B cell (primary cell): ENCODE measurements at regions not wholly inside any gene's neighbourhood (a gene's known extent, or its start where the extent isn't known, plus 50 kb on each side); places are given as distances from the start of the nearest gene placed in this dataset.

Source experiments
- ATAC-seq: fragments of 200-7000 bp; cut with Tn5 transposase; one replicate; pipeline ENCODE4 v1.10.0; 2021; ENCODE audit warnings: low read depth, mild to moderate bottlenecking, moderate number of reproducible peaks, moderate library complexity
- CTCF ChIA-PET: fragments of 350-600 bp; sonication (Branson Sonifier 250); formaldehyde crosslinking; loops from one replicate; lab custom pipeline; 2021; ENCODE audit warnings: antibody characterized with exemption, inconsistent platforms; lab: Charles Lee
- POLR2A ChIA-PET: fragments of 350-600 bp; sonication (Branson Sonifier 250); formaldehyde crosslinking; loops from one replicate; lab custom pipeline; 2021; ENCODE audit warnings: antibody characterized with exemption; lab: Charles Lee
- DNase-seq: peaks from one replicate; pipeline ENCODE4 v3.0.0; 2013
- H2AFZ ChIP-seq: 2 replicates; pipeline ENCODE4 v1.6.1; 2012; ENCODE audit warnings: mild to moderate bottlenecking, low read depth, low read length; ENCODE audit not compliant: insufficient read depth, poor library complexity, severe bottlenecking
- H3K27ac ChIP-seq, 2 donors: 1 replicate in 1 of 2; 2 replicates in 1 of 2; pipeline ENCODE4 v1.5.1; 2012 to 2013; ENCODE audit warnings: low read length in 2 of 2, mild to moderate bottlenecking in 2 of 2, moderate library complexity in 1 of 2
- H3K27me3 ChIP-seq, 4 experiments: fragments of 200-600 bp in 1 of 4; sonication (generic) in 1 of 4; replicated peaks in 1 of 4; 1 replicate in 2 of 4; 2 replicates in 2 of 4; pipeline versions ENCODE4 v1.6.1 to v1.7.0; 2013 to 2016; ENCODE audit warnings: low read length in 3 of 4, mild to moderate bottlenecking in 2 of 4, mixed read lengths in 1 of 4, moderate library complexity in 1 of 4; ENCODE audit not compliant: insufficient read depth in 4 of 4, control insufficient read depth in 3 of 4; ENCODE audit errors: control extremely low read depth in 1 of 4
- H3K36me3 ChIP-seq, 2 experiments: replicated peaks in 1 of 2; 1 replicate in 1 of 2; 2 replicates in 1 of 2; pipeline versions ENCODE4 v1.6.1 to v1.7.1; 2013; ENCODE audit warnings: low read length in 1 of 2; ENCODE audit not compliant: insufficient read depth in 2 of 2, control insufficient read depth in 1 of 2; ENCODE audit errors: control extremely low read depth in 1 of 2, extremely low read depth in 1 of 2
- H3K4me1 ChIP-seq, 2 donors: fragments of 200-600 bp in 1 of 2; sonication (generic) in 1 of 2; 1 replicate in 1 of 2; 2 replicates in 1 of 2; pipeline versions ENCODE4 v1.5.1 to v1.6.1; 2013 to 2017; ENCODE audit warnings: low read length in 2 of 2; ENCODE audit not compliant: control insufficient read depth in 2 of 2, insufficient read depth in 2 of 2
- H3K4me2 ChIP-seq: replicated peaks from 2 replicates; pipeline ENCODE3; 2012; ENCODE audit warnings: mild to moderate bottlenecking, low read depth, low read length; ENCODE audit not compliant: poor library complexity, severe bottlenecking
- H3K4me3 ChIP-seq, 5 experiments: fragments of 200-600 bp in 1 of 5; sonication (generic) in 1 of 5; 1 replicate in 3 of 5; 2 replicates in 2 of 5; pipeline versions ENCODE4 v1.5.1 to v1.7.0; 2011 to 2016; ENCODE audit warnings: low read length in 4 of 5, mild to moderate bottlenecking in 4 of 5, low read depth in 2 of 5, control low read depth in 1 of 5, moderate library complexity in 1 of 5; ENCODE audit not compliant: insufficient read depth in 1 of 5; ENCODE audit errors: control extremely low read depth in 1 of 5, extremely low read depth in 1 of 5
- H3K79me2 ChIP-seq: fragments of 200-600 bp; sonication (generic); one replicate; pipeline ENCODE4 v1.6.0; 2016; ENCODE audit warnings: low read length; ENCODE audit not compliant: control insufficient read depth, insufficient read depth
- H3K9ac ChIP-seq: fragments of 200-600 bp; sonication (generic); 2 replicates; pipeline ENCODE4 v1.6.1; 2017; ENCODE audit warnings: mild to moderate bottlenecking, low read length, moderate library complexity
- H3K9me3 ChIP-seq, 3 donors: one replicate each; pipeline versions ENCODE4 v1.6.1 to v1.7.1; 2013; ENCODE audit warnings: low read length in 2 of 3; ENCODE audit not compliant: control insufficient read depth in 2 of 3, insufficient read depth in 1 of 3; ENCODE audit errors: control extremely low read depth in 1 of 3
- H4K20me1 ChIP-seq: 2 replicates; pipeline ENCODE4 v1.6.0; 2012; ENCODE audit warnings: mild to moderate bottlenecking, low read length; ENCODE audit not compliant: insufficient read depth, control insufficient read depth, poor library complexity, severe bottlenecking
- H3K27ac Mint-ChIP-seq: one replicate; pipeline ENCODE4 v1.8.0; 2021; ENCODE audit warnings: mixed read lengths
- H3K27me3 Mint-ChIP-seq: one replicate; pipeline ENCODE4 v1.8.0; 2021; ENCODE audit warnings: mixed read lengths
- H3K4me1 Mint-ChIP-seq: one replicate; pipeline ENCODE4 v1.8.0; 2021; ENCODE audit warnings: mixed read lengths
- H3K4me3 Mint-ChIP-seq: one replicate; pipeline ENCODE4 v1.8.0; 2021; ENCODE audit warnings: mixed read lengths
- H3K9me3 Mint-ChIP-seq: one replicate; pipeline ENCODE4 v1.8.0; 2022; ENCODE audit warnings: mixed read lengths; ENCODE audit not compliant: insufficient read depth
- CTCF ChIP-seq: fragments of 200-600 bp; IDR thresholded peaks from one replicate; pipeline ENCODE4 v1.8.0; 2022; ENCODE audit warnings: antibody characterized with exemption, mild to moderate bottlenecking
- EZH2 ChIP-seq: IDR thresholded peaks from 2 replicates; pipeline ENCODE4 v1.6.1; 2012; ENCODE audit warnings: borderline replicate concordance, low read depth, mild to moderate bottlenecking, moderate library complexity, low read length; ENCODE audit not compliant: insufficient read depth, poor library complexity, severe bottlenecking
- WGBS: methylation state at CpG from one replicate; pipeline ENCODE4 v1.1.5; 2013; ENCODE audit warnings: missing lambda C conversion rate; ENCODE audit not compliant: insufficient coverage; 5-methylcytosine and 5-hydroxymethylcytosine counted together
- intact Hi-C: fragments of 100-400 bp; cut with micrococcal nuclease; formaldehyde crosslinking; loops from one replicate; pipeline ENCODE4 v1.10.0; 2022

GRCh38 chr7:124124201-124124600 lies 91.3 kb upstream of the TMEM229A start:
- no peaks in the 10 kb centered on the region for H3K36me3 ChIP-seq
- CTCF ChIA-PET: no interaction called here
- H3K4me2 ChIP-seq: no peak overlapping the region
- H3K4me3 Mint-ChIP-seq: no peak overlapping the region
- H3K4me1 Mint-ChIP-seq: no peaks in the 10 kb centered on the region
- H3K27ac Mint-ChIP-seq: no peak overlapping the region
- no CpG with 5 or more reads among the region's 1 CpG for whole genome bisulfite sequencing
- H3K27me3 ChIP-seq: no peaks in the 10 kb centered on the region
- intact Hi-C loops: no loop called here
- peaks cover 0 to 4% (median 0%) of the 10 kb centered on the region in 3 donors for H3K9me3 ChIP-seq
- POLR2A ChIA-PET: no interaction called here
- no peak overlapping the region for H3K9ac ChIP-seq
- ATAC-seq: no peak
- no peaks in the 10 kb centered on the region for H3K27me3 Mint-ChIP-seq
- no peak overlapping the region for H2AFZ ChIP-seq
- no peak overlapping the region for H3K4me3 ChIP-seq
- TF ChIP-seq EZH2 (no peak), CTCF (no peak)
- no peak for DNase-seq
- no peaks in the 10 kb centered on the region for H3K79me2 ChIP-seq
- H3K9me3 Mint-ChIP-seq: no peaks in the 10 kb centered on the region
- H3K27ac ChIP-seq: no peak overlapping the region
- H3K4me1 ChIP-seq: no peaks in the 10 kb centered on the region
- H4K20me1 ChIP-seq: no peaks in the 10 kb centered on the region

GRCh38 chr7:124120911-124121310 lies 88.0 kb upstream of the TMEM229A start:
- CTCF ChIA-PET: no interaction called here

More at GRCh38 chr7:124120911-124121310, 88.0 kb upstream of the TMEM229A start:
- Histone ChIP-seq H3K9me3 (peaks cover 0 to 4% (median under 1%) of the 10 kb centered on the region in 3 donors), H3K36me3 (no peaks in the 10 kb centered on the region), H4K20me1 (no peaks in the 10 kb centered on the region), H3K9ac (no peak overlapping the region), H3K4me1 (no peaks in the 10 kb centered on the region), H3K27me3 (no peaks in the 10 kb centered on the region), H3K79me2 (no peaks in the 10 kb centered on the region), H3K4me3 (no peak overlapping the region), H2AFZ (no peak overlapping the region), H3K4me2 (no peak overlapping the region), H3K27ac (no peak overlapping the region)
- Mint-ChIP-seq H3K4me1 (no peaks in the 10 kb centered on the region), H3K27me3 (no peaks in the 10 kb centered on the region), H3K27ac (no peak overlapping the region), H3K4me3 (no peak overlapping the region), H3K9me3 (no peaks in the 10 kb centered on the region)
- DNase-seq (no peak), ATAC-seq (no peak)
- POLR2A ChIA-PET: no interaction called here
- intact Hi-C loops: no loop called here
- TF ChIP-seq CTCF (no peak), EZH2 (no peak)
